GM19239 (cell line): ENCODE measurements at regions not wholly inside any gene's neighbourhood (a gene's known extent, or its start where the extent isn't known, plus 50 kb on each side); places are given as distances from the start of the nearest gene placed in this dataset.

Source experiments
- DNase-seq: peaks from one replicate; pipeline ENCODE4 v3.0.0; 2011; ENCODE audit warnings: low spot score; ENCODE audit not compliant: insufficient read length
- FAIRE-seq: peaks from 2 replicates; lab custom pipeline; 2011; peaks lifted over from hg19 to GRCh38; lab: Jason Lieb, UNC

DNA sequence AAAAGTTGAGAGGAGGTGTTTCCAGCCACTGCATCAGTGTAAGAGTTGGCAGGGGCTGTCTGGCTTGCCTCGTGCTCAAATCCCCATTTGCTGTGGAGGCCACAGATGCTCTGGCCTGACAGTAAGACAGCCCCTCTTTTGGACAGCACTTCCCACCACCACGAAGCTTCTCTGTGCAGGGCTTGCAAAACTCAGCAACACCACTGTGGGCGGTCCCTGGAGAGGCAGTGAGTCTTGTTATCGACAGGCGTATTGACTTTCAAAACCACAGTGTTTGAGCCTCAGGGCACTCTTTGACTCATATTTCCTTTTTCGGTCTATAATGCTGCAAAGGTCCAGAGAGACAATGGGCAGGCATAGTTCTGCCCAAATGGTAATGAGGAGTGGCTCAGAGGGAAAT is 539.5 kb downstream of the EBF1 start:
- peak; percentile 96 for FAIRE-seq
- DNase-seq, result peak; percentile 43

DNA sequence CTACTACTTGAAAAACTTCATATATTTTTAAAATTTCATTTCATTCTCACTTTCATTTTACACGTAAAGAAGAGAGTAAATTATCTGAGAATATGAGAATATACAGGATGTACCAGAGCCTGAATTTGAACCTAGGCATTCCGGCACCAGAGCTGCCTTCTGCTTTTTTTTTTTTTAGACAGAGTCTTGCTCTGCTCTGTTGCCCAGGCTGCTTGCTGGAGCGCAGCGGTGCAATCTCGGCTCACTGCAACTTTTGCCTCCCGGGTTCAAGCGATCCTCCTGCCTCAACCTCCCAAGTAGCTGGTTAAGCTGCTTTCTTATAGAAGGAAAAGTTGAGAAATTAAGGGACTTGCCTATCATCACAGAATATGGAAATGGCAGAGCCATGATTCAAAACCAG is 540.1 kb downstream of the EBF1 start:
- no peak for FAIRE-seq

DNA sequence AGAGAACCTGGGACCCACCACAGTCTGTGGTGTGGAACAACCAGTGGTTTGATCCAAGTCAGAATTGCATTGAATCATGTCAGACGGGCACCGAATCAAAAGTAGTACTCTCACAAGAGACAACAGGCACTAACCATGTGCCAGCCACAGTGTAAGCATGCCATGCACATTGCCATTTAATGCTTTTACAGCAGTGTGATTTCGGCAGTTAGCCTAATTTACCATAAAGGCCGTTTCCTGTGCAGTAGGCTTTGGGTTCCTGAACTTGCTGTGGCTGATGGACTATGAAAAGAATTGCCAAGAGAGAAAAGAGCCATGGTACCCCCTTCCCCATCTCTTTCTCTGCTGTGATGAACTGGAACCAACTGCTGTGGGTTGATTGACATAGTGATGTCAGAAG is 540.6 kb downstream of the EBF1 start:
- DNase-seq (no peak), FAIRE-seq (peak; percentile 64)

More for the DNA sequence above, 540.1 kb downstream of the EBF1 start:
- DNase-seq, result no peak

DNA sequence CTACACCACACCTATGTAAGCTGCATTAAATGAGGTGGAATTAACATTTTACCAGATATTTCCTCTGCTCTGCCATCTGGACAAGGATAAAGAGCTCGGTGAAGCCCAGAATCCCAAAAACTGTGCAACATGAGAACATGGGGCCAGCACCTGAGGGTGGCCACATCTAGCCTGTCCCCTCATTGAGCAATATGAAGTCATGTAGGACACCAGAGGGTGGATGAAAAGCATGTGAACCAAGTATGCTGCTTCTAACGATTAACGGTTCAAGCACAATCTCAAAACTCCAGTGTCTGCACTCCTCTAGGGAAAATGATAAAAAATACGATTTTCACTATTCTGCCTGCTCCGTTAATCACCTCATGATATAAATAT is 545.8 kb downstream of the EBF1 start:
- FAIRE-seq (no peak), DNase-seq (no peak)

DNA sequence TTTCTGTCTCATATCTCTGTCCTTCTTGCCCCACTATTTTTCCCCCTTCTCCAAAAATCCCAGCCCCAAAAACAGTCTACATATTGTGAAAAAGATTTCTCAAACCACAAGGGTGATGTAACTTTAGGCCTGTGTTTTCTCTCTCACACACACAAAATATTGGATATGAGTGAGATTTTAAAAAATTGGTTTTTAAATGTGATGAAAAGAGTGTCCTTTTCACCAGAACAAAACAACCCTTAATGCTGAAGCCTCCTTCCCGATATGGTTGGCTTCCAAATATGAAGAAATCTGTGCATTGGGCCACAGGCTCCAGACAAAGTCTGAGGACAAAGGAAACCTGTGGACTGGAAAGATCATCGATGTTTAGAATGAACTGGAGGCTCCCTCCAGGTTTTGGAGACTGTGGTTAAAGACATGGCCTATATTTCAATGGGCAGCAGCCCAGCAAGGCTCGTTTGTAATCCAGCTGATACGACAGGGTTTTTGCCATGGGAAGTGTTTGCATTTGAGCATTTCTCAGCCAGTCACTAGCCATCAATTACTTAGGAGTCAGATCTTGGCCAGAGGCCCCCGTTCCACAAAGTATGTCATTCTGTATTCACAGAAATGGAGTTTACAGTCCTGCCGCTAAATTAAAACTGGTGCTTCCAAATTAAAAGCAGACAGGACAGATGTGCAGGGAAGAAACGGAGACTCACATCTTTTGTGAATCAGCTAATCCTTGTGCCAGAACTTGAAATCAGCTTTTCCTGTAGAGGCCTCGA is 546.3 kb downstream of the EBF1 start:
- FAIRE-seq (no peak), DNase-seq (no peak)

DNA sequence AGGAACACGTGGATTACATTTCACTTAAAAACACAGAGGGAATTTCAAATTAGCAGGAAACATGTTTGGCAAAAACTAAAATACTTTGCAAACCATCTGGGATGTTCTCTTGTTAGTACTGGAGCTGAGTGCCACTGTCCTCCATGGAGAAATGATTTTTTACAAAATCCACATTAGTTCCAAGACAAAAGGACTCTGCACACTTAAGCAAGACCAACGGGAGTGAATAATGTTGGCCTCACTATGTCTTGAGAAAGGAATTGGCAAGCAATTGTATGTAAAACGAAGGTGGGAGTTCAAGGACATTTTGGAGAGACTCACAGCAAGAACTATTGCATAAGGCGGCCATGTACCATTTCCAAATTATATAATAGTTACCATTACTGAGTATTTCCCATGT is 547.5 kb downstream of the EBF1 start:
- peak; percentile 18 for FAIRE-seq
- DNase-seq, result no peak

DNA sequence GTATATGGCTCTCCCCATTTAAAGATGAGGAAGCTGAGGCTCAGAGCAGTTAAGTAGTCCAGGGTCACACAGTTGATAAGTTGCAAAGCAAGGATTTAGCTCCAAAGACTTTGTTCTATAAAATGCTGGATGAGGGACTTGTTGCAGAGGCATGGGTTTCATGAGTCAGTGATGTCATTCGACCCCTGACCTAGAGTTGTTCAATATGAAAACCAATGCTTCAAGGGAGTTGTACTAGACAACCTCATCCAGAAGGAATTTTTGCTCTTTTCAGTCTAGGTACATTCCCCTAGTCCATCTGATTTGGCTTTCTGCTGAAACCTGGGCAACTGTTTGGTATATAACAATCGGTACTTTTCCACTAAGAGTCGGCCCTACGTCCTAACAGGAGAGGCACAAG is 550.4 kb downstream of the EBF1 start:
- FAIRE-seq (no peak), DNase-seq (no peak)

DNA sequence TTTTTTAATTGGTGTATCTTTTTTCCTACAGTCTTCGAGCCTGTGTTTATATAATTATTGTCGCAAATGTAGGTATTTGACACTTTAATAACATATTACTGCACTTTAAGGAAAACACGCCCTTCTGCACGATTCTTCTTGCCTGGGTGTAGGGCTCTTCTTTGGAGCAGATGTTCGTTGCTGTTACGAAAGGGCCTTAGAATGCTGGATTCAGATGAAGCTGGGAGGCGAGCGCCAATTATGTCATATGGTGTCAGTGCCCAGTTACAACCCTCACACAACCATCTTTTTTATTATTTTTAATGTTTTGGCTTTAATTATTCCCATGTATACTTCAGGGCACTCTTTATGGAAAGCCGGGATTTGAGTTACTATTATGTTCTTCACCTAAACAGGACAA is 553.0 kb downstream of the EBF1 start:
- FAIRE-seq (no peak), DNase-seq (no peak)

DNA sequence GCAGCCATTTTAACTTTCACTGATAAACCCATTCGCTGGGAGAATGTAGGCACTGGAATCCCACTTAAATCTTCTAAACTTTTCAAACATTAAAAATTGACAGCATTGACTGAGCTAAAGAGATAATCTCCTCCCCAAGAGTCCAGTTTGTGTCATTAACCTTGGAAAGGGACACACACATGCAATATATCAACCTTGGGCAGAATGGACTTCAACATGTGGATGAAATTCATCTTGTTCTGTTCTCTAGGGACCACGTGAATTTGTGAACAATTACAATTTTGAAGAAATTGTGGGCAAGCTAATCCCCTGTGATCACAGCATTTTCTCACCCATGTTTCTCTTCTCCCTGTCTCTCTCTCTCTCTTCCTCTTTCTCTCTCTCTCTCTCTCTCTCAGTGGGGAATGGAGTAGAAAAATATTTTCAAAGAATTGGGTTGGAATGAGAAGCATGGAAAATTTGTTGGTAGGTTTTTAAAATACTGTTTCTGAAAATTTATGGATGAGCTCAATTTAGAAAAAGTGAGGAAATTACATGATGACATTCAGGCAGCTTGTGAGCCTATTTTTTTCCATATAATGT is 553.7 kb downstream of the EBF1 start:
- no peak for DNase-seq
- no peak for FAIRE-seq

DNA sequence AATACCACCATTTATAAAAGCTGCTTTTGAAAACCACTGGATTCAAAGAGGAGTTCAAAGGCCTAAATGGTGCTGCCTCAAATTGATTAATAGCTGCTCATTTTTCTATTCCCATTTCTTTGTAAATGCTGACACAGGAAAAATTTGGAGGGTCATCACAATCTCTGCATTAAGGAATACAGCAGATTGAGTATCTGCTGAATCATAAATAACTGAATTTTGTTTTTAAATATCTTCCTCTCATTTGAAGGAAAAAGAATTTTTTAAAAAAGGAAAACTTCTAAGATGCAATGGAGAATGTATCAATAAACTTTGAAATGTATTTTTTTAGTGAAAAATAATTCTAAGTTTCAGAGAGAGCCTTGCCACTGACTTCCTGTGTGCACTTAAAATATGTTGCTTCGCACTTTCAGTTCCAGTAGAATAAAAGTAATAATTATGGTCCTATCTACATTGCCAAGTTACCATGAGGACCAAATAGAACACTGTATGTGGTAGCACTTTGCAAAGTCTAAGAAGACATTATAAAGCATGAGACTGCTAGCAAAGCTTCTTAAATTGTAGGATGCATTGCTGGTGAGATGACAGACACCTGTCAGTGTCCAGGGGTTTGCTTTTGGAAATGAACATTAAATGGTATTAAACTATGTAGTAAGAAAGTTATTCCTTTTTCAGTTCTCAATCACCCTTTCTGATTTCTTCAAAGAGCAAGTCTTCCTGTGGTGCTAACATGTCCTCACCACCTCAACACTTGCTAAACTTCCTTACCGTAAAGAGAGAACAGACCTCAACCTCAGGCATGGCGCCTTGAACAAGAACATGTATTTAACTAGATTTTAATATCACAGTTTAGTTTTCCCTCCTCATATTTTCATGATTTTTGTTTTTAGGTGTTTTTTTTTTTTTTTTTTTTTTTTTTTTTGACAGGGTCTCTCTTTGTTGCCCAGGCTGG is 555.1 kb downstream of the EBF1 start:
- no peak for FAIRE-seq

DNA sequence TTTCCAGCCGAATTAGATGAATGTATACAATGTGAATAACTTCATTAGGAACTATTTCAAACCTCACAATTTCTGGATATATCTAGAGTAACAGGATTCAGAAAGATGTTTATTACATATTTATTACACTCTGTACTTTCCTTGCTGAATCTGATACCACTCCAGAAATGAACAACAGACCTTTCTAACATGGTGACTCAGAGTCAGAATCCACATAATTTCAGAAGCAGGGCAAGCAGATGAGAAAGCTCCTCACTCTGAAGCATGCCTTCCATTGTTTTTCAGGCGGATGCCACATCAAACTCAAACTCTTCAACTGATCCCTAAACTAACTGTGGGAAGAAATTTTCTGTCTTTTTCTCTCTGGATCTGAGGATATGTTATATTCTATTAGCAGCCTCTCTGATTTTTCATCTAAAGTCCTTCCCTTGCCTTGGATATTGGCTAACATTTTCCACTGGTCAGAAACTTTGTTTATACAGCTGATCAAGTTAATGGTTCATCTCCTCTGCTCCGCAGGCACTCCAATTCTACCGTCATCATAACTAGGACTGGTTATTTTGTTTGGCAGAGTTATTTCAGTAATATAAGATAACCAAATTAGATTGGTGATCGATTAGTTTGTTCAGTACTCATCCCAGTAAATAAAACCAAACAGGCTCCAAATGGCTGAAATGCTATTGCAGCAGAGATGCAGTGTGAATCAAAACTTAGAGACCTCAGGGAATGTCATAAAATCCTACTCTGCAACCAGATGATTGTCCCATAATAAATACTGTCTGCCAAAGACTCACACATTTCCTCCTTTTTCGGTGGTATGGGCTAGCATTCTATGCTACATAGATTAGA is 556.0 kb downstream of the EBF1 start:
- FAIRE-seq, result no peak
- no peak for DNase-seq

More for the DNA sequence above, 555.1 kb downstream of the EBF1 start:
- DNase-seq, result no peak

DNA sequence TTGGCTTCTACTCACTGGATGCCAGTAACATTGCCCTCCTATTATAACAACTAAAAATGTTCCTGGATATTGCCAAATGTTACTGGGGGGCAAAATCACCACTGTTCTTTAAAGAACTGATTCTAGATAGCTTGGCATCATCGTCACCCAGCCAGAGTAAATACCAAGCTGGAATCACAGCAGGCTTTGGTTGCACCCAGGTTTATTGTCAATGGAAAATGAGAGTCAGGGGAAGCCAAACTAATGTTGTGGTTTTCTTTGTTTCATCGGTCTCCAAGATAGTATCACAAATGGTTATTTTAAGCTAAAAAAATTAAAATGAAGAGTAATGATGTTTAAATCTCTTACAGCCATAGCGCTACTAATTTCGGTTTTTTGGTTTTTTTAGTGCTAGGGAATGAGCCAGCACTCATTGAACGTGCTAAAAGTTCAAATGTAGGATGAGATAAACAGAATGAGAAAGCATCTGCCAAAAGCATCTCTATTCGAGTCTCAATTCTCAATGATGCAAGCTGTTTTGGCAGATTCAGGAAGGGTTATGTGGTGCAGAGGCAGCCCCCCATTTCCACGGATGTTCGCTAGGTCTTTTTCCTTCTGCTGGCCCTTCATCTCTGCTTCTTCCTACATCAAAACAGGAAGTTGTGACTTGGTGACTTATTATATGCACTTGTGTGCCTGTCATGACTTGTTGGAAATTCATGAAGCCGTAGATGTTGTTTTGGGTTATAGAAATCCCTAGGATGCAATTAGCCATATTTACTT is 558.0 kb downstream of the EBF1 start:
- no peak for DNase-seq
- FAIRE-seq, result no peak

DNA sequence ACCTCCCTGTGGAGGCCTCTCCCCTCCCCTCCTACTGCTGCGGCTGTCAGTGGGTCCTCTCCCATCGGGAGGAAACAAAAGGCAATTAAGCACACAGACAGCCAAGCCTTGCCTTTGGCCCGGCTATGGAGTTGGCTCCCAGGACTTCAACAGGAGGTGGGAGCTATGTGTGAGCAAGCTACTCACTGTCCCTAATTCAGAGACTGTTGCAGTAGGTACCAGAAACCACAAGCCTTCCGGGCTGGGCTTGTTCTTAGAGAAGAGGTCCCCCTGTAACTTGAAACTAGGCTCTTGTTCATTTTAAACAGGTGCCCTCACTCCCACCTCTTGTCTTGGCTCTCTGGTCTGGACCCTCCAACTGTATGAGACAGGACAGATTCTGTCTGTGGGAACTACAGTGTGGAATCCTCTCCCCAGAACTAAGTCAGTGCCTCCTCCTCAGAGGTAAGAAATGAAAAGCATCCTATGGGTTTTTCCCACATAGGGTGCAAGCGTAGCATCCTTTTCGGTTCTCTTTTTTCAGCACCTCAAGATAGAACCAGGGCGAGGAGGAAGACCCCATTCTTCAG is 561.1 kb downstream of the EBF1 start:
- peak; percentile 90 for FAIRE-seq
- DNase-seq, result no peak

DNA sequence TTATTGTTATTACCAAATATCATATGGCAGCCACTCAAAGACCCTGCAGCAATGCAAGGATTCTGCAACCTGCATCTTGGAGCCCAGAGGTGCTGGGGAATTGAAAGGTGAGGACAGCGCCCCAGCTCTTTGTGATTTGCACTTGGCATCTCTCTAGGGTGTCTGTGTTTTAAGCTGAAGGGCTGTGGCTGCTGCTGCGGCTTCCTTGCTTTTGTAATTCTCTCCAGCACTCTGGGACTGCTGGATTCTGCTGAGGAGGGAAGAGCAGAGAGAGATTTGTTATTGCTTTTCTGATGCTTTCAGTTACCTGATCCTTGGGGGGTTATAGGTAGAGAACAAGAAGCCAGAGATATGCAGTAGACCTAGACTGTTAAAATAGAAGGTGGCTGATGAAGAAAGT is 562.4 kb downstream of the EBF1 start:
- no peak for DNase-seq
- no peak for FAIRE-seq

DNA sequence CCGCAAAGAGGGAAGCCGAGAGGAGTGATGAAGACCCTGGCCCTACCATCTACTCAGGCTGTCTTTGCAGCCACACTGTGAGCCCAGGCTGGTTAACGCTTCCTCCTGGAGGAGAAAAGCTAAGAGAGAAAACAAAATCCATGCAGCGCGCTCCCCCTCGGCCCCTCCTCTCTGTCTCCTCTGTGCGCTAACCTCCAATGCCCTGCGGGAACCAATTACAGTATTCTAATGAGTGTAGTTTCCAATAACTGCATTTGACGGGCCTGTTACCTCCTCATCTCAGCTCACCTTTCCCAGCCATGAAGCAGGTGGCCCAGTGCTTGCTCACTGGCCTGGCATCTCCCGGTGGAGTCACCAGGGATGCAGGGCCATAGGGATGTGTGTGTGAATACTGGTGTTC is 565.5 kb downstream of the EBF1 start:
- DNase-seq (no peak), FAIRE-seq (no peak)

DNA sequence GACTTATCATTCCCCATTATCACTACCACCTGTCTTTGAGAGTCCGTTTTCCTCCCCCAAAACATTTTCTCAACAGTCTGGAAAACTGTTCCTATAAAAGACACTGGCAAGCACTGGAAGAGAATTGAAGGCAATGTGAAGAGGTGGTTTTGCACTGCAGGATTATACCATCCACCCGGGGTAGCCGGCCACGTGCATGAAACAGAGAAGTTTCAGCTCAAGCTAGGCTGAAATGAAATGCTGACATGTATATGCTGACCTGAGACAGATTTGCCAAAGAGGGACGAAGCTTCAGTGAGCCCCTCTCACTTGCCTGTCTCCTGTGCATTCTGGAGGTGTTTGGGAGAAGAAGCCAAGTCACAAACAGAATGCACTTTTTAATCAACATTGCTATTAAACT is 567.0 kb downstream of the EBF1 start:
- FAIRE-seq (no peak), DNase-seq (no peak)

DNA sequence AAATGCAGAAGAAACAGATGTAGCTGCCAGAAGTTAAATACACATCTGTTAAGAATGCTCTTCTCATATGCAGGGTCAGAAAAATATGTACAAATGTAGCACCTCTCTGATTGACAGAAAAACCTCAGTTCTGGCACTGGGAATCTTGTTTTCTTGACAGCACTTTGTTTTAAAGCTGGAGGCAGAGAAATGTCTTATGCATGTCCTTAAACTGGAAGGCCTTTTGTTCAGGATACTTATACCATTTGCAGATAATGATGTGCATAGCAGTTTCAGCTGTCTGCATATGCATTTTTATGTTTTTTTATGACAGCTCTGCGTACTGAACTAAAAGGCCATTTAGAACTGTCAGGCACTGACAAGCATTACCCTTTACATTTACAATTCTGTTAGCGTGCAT is 567.9 kb downstream of the EBF1 start:
- DNase-seq, result no peak
- FAIRE-seq, result no peak

DNA sequence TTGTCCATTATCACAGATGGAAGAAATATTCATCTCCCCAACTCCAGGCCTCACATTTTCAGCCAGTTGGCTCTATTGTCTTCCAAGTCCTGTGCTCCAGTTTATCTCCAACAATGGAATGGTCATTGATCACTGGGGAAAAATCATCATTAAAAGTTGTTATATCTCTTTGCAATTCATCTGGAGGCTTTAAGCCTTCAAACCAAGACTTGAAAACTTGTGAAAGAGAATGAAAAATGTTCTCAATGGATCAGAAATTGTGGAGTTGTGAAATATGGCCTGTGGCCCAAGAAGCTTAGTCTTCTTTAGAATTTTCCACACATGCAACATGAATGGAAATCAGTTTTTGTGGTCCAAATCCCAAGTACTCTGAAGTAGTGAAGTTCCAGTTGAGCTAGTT is 569.6 kb downstream of the EBF1 start:
- FAIRE-seq, result no peak
- no peak for DNase-seq

DNA sequence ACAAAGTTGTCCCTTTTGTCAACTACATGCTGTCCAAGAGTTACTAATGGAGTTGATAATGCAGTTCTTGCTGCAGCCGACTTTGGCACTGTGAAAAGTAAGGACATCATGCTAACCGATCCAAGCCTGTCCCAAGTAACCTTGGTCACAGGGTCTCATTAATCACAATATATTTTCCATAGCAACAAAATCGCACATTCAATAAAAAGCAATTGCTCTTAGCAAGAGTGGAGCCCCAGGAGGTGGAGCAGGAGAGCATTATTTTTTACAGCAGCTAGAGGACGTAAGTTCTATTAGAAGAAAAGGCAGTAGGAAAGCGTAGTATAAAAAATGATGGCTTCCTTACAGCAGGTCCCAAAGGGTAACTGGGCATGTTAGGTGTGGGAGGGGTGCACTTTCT is 570.3 kb downstream of the EBF1 start:
- no peak for DNase-seq

More for the DNA sequence above, 570.3 kb downstream of the EBF1 start:
- no peak for FAIRE-seq
